Activated T-helper 1 cell treated with Interleukin-2 at 50 U/mL for 16 hours (primary cell): ENCODE measurements at regions not wholly inside any gene's neighbourhood (a gene's known extent, or its start where the extent isn't known, plus 50 kb on each side); places are given as distances from the start of the nearest gene placed in this dataset.
"Not testable (repeated sequence)": the region's sequence is repeated elsewhere in the genome, so short reads cannot be mapped to it uniquely, and the experiment has no call there.

Source experiments
- DNase-seq: peaks from one replicate; pipeline ENCODE4 v3.0.0-alpha.2; 2020; ENCODE audit warnings: low read depth

- DNase-seq = no peak
Measured at GRCh38 chr11:38155856-38156255, 1557.8 kb upstream of the RAG2 start.

- no peak for DNase-seq
Measured at GRCh38 chr11:38153985-38154384, 1555.9 kb upstream of the RAG2 start.

GRCh38 chr11:38143852-38144251 lies 1545.8 kb upstream of the RAG2 start:
- DNase-seq = no peak

GRCh38 chr11:38138972-38139371 lies 1540.9 kb upstream of the RAG2 start:
- DNase-seq = no peak

- no peak for DNase-seq
Measured at GRCh38 chr11:38136887-38137286, 1538.9 kb upstream of the RAG2 start.

- no peak for DNase-seq
Measured at GRCh38 chr11:38131535-38131934, 1533.5 kb upstream of the RAG2 start.

GRCh38 chr11:38130976-38131375 lies 1532.9 kb upstream of the RAG2 start:
- DNase-seq = no peak

- DNase-seq = no peak
Measured at GRCh38 chr11:38130514-38130913, 1532.5 kb upstream of the RAG2 start.

GRCh38 chr11:38123673-38124072 lies 1525.6 kb upstream of the RAG2 start:
- DNase-seq = no peak

GRCh38 chr11:38116616-38117015 lies 1518.6 kb upstream of the RAG2 start:
- DNase-seq = not testable (repeated sequence)

GRCh38 chr11:38115381-38115780 lies 1517.3 kb upstream of the RAG2 start:
- DNase-seq = not testable (repeated sequence)

- DNase-seq = no peak
Measured at GRCh38 chr11:38100836-38101462, 1502.9 kb upstream of the RAG2 start.

- no peak for DNase-seq
Measured at GRCh38 chr11:38095268-38095667, 1497.2 kb upstream of the RAG2 start.

GRCh38 chr11:38089726-38090125 lies 1491.7 kb upstream of the RAG2 start:
- DNase-seq = no peak

GRCh38 chr11:38060920-38061319 lies 1462.9 kb upstream of the RAG2 start:
- no peak for DNase-seq

- no peak for DNase-seq
Measured at GRCh38 chr11:38060136-38060535, 1462.1 kb upstream of the RAG2 start.

GRCh38 chr11:38046571-38047135 lies 1448.6 kb upstream of the RAG2 start:
- no peak for DNase-seq

GRCh38 chr11:38043060-38043459 lies 1445.0 kb upstream of the RAG2 start:
- no peak for DNase-seq

GRCh38 chr11:38038777-38039176 lies 1440.7 kb upstream of the RAG2 start:
- DNase-seq = no peak

GRCh38 chr11:38019072-38019775 lies 1421.2 kb upstream of the RAG2 start:
- no peak for DNase-seq

GRCh38 chr11:38014405-38014804 lies 1416.4 kb upstream of the RAG2 start:
- no peak for DNase-seq

GRCh38 chr11:38013157-38013556 lies 1415.1 kb upstream of the RAG2 start:
- no peak for DNase-seq

- DNase-seq = no peak
Measured at GRCh38 chr11:38011496-38011895, 1413.5 kb upstream of the RAG2 start.

GRCh38 chr11:38009932-38010331 lies 1411.9 kb upstream of the RAG2 start:
- DNase-seq = no peak
